Fibroblast of lung (primary cell): ENCODE measurements at regions not wholly inside any gene's neighbourhood (a gene's known extent, or its start where the extent isn't known, plus 50 kb on each side); places are given as distances from the start of the nearest gene placed in this dataset.
"Not testable (repeated sequence)": the region's sequence is repeated elsewhere in the genome, so short reads cannot be mapped to it uniquely, and the experiment has no call there.

Experiments
- DNase-seq, 2 donors: peaks; one replicate each; pipeline versions ENCODE4 v3.0.0 to v3.0.0-alpha.2; 2010; ENCODE audit warnings: low read depth in 2 of 2
- H2AFZ ChIP-seq: 2 replicates; pipeline ENCODE4 v1.5.1; 2012; ENCODE audit warnings: low read length, control low read depth, inconsistent platforms
- H3K27ac ChIP-seq: 2 replicates; pipeline ENCODE4 v1.5.1; 2011; ENCODE audit warnings: low read length, control low read depth; ENCODE audit not compliant: insufficient read depth
- H3K27me3 ChIP-seq: 2 replicates; pipeline ENCODE4 v1.5.1; 2011; ENCODE audit warnings: mild to moderate bottlenecking, low read length; ENCODE audit not compliant: control insufficient read depth, insufficient read depth
- H3K36me3 ChIP-seq: 2 replicates; pipeline ENCODE4 v1.5.1; 2011; ENCODE audit warnings: low read length; ENCODE audit not compliant: control insufficient read depth, insufficient read depth
- H3K4me1 ChIP-seq: 2 replicates; pipeline ENCODE4 v1.5.1; 2011; ENCODE audit warnings: low read length; ENCODE audit not compliant: control insufficient read depth, insufficient read depth; ENCODE audit errors: extremely low read depth
- H3K4me2 ChIP-seq: 2 replicates; pipeline ENCODE4 v1.5.1; 2011; ENCODE audit warnings: low read length, control low read depth; ENCODE audit not compliant: insufficient read depth; ENCODE audit errors: extremely low read depth
- H3K4me3 ChIP-seq, 4 experiments: fragments of 200-600 bp in 1 of 4; sonication (generic) in 1 of 4; replicated peaks in 1 of 4; 2 replicates each; pipeline ENCODE4 v1.5.1; 2011 to 2016; ENCODE audit warnings: low read length in 4 of 4, low read depth in 3 of 4, mild to moderate bottlenecking in 3 of 4, control low read depth in 2 of 4, inconsistent platforms in 1 of 4, mixed read lengths in 1 of 4; ENCODE audit not compliant: insufficient read depth in 1 of 4; ENCODE audit errors: control extremely low read depth in 1 of 4
- H3K79me2 ChIP-seq: 2 replicates; pipeline ENCODE4 v1.5.1; 2012; ENCODE audit warnings: mild to moderate bottlenecking, low read length, inconsistent platforms; ENCODE audit not compliant: control insufficient read depth, insufficient read depth
- H3K9ac ChIP-seq: 2 replicates; pipeline ENCODE4 v1.5.1; 2011; ENCODE audit warnings: mild to moderate bottlenecking, low read length, control low read depth; ENCODE audit not compliant: insufficient read depth
- H3K9me3 ChIP-seq: 2 replicates; pipeline ENCODE4 v1.5.1; 2012; ENCODE audit warnings: low read depth, low read length; ENCODE audit not compliant: control insufficient read depth, insufficient read depth
- H4K20me1 ChIP-seq: 2 replicates; pipeline ENCODE4 v1.5.1; 2011; ENCODE audit warnings: low read length; ENCODE audit not compliant: control insufficient read depth, insufficient read depth; ENCODE audit errors: extremely low read depth
- EZH2 ChIP-seq: IDR thresholded peaks from 2 replicates; pipeline ENCODE4 v1.5.1; 2012; ENCODE audit warnings: low read length, control low read depth, mild to moderate bottlenecking; ENCODE audit errors: missing control alignments
- TF ChIP-seq, protein P1 (sequence below), 2 donors: IDR thresholded peaks in 1 of 2; conservative IDR thresholded peaks in 1 of 2; 1 replicate in 1 of 2; 2 replicates in 1 of 2; pipeline ENCODE4 v1.5.1; 2011 to 2012; ENCODE audit warnings: low read length in 2 of 2, control low read depth in 1 of 2, inconsistent platforms in 1 of 2, low read depth in 1 of 2, mild to moderate bottlenecking in 1 of 2

DNA sequence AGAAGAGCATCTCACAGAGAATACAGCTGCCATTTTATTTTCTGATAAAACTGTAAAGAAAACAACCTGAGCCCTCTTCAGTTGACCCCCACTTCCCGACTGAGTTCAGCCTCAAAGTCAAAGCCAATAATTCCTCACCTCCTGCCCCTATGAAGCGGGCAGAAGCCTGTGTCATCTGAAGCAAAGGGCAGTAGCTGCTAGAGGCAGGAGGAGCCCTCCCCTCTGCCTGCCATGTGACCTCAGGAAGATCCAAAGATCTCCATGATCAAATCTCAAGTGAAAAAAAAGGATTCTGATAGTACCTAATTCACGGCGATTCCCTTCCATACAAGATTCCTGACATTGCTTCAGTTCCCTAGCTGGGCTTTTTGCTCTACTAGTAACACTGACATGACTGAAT, 223.1 kb upstream of the CAND1 start:
- Histone ChIP-seq H3K79me2 (no peaks in the 10 kb centered on the region), H3K9ac (no peak overlapping the region), H2AFZ (no peak overlapping the region), H4K20me1 (no peaks in the 10 kb centered on the region), H3K27ac (no peak overlapping the region), H3K4me2 (no peak overlapping the region), H3K27me3 (no peaks in the 10 kb centered on the region), H3K4me3 (no peak overlapping the region), H3K4me1 (no peaks in the 10 kb centered on the region), H3K9me3 (no peaks in the 10 kb centered on the region), H3K36me3 (no peaks in the 10 kb centered on the region)
- no peak for TF ChIP-seq EZH2
- TF ChIP-seq, protein P1, sequence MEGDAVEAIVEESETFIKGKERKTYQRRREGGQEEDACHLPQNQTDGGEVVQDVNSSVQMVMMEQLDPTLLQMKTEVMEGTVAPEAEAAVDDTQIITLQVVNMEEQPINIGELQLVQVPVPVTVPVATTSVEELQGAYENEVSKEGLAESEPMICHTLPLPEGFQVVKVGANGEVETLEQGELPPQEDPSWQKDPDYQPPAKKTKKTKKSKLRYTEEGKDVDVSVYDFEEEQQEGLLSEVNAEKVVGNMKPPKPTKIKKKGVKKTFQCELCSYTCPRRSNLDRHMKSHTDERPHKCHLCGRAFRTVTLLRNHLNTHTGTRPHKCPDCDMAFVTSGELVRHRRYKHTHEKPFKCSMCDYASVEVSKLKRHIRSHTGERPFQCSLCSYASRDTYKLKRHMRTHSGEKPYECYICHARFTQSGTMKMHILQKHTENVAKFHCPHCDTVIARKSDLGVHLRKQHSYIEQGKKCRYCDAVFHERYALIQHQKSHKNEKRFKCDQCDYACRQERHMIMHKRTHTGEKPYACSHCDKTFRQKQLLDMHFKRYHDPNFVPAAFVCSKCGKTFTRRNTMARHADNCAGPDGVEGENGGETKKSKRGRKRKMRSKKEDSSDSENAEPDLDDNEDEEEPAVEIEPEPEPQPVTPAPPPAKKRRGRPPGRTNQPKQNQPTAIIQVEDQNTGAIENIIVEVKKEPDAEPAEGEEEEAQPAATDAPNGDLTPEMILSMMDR (conservative IDR thresholded peaks at IDR 0.05 in 1 of 2, IDR thresholded peaks at IDR 0.05 in 1 of 2; ENCODE audit: low read depth in 1 of 2, low read length in 2 of 2): no peak
- DNase-seq: no peak

DNA sequence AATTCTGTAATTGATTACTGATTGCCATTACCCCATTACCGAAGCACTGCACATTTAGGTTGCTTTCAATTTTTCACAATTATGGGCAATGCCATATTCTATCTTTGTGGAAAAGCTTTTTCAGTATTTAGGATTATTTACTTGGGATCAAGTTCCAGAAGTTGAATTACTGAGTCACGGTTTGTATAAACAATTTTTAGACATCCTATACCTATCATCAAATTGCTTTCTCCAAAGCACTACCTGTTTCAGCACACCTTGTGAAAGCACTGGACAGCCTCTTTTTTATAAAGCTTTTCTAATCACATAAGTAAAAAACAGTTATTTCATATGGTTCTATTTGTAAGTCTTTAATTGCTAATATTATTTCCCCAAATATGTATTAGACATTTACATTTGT, 221.5 kb upstream of the CAND1 start:
- H3K9me3 ChIP-seq: no peaks in the 10 kb centered on the region

DNA sequence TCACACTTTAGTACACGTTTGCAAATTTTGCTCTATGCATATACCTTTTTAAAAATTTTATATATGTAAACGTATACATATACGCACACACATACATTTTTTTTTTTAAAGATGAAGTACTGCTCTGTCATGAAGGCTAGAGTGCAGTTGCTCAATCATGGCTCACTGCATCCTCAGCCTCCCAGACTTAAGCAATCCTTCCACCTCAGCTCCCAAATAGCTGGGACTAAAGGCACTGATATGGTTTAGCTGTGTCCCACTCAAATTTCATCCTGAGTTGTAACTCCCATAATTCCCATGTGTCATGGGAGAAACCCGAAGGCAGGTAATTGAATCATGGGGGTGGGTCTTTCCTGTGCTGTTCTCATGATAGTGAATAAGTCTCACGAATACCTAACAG, 220.8 kb upstream of the CAND1 start:
- Histone ChIP-seq H2AFZ (no peak overlapping the region), H3K36me3 (no peaks in the 10 kb centered on the region), H3K4me1 (no peaks in the 10 kb centered on the region), H3K9ac (no peak overlapping the region), H3K4me2 (no peak overlapping the region), H3K4me3 (no peak overlapping the region), H3K9me3 (no peaks in the 10 kb centered on the region), H3K79me2 (no peaks in the 10 kb centered on the region), H3K27me3 (no peaks in the 10 kb centered on the region), H4K20me1 (no peaks in the 10 kb centered on the region), H3K27ac (no peak overlapping the region)
- no peak for DNase-seq
- TF ChIP-seq EZH2: no peak
- TF ChIP-seq, protein P1 (conservative IDR thresholded peaks at IDR 0.05 in 1 of 2, IDR thresholded peaks at IDR 0.05 in 1 of 2; ENCODE audit: low read depth in 1 of 2, low read length in 2 of 2): no peak

More for the DNA sequence above, 221.5 kb upstream of the CAND1 start:
- no peak overlapping the region for H3K4me3 ChIP-seq
- no peaks in the 10 kb centered on the region for H3K27me3 ChIP-seq
- H3K9ac ChIP-seq: no peak overlapping the region
- no peaks in the 10 kb centered on the region for H3K79me2 ChIP-seq
- H3K36me3 ChIP-seq: no peaks in the 10 kb centered on the region
- no peak overlapping the region for H3K27ac ChIP-seq
- no peak for DNase-seq
- H3K4me1 ChIP-seq: no peaks in the 10 kb centered on the region
- no peak overlapping the region for H2AFZ ChIP-seq
- no peak for TF ChIP-seq EZH2
- TF ChIP-seq, protein P1 (conservative IDR thresholded peaks at IDR 0.05 in 1 of 2, IDR thresholded peaks at IDR 0.05 in 1 of 2; ENCODE audit: low read depth in 1 of 2, low read length in 2 of 2): no peak
- H4K20me1 ChIP-seq: no peaks in the 10 kb centered on the region
- no peak overlapping the region for H3K4me2 ChIP-seq

DNA sequence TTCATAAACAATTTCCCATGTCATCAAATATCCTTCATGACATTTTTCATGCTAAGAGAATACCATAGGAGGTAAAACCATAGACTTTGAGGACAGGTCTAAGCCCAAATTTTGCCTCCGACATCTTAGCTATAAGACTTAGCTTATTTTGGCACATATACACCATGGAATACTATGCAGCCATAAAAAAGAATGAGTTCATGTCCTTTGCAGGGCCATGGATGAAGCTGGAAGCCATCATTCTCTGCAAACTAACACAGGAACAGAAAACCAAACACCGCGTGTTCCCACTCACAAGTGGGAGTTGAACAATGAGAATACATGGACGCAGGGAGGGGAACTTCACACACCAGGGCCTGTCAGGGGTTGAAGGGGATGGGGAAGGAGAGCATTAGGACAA, 220.0 kb upstream of the CAND1 start:
- not testable (repeated sequence) for H3K79me2 ChIP-seq, H3K9ac ChIP-seq, H3K36me3 ChIP-seq, H3K4me1 ChIP-seq, H3K27me3 ChIP-seq, H4K20me1 ChIP-seq, H3K27ac ChIP-seq, H3K4me2 ChIP-seq, DNase-seq, H2AFZ ChIP-seq, H3K9me3 ChIP-seq, H3K4me3 ChIP-seq
